ENCODE measurements at regions not wholly inside any gene's neighbourhood (a gene's known extent, or its start where the extent isn't known, plus 50 kb on each side); places are given as distances from the start of the nearest gene placed in this dataset.
"Not testable (repeated sequence)": the region's sequence is repeated elsewhere in the genome, so short reads cannot be mapped to it uniquely, and the experiment has no call there.

GRCh38 chr4:20124317-20125026 lies 127.2 kb upstream of the SLIT2 start:
- no peak for DNase-seq (ENCODE audit: low spot score)

DNA sequence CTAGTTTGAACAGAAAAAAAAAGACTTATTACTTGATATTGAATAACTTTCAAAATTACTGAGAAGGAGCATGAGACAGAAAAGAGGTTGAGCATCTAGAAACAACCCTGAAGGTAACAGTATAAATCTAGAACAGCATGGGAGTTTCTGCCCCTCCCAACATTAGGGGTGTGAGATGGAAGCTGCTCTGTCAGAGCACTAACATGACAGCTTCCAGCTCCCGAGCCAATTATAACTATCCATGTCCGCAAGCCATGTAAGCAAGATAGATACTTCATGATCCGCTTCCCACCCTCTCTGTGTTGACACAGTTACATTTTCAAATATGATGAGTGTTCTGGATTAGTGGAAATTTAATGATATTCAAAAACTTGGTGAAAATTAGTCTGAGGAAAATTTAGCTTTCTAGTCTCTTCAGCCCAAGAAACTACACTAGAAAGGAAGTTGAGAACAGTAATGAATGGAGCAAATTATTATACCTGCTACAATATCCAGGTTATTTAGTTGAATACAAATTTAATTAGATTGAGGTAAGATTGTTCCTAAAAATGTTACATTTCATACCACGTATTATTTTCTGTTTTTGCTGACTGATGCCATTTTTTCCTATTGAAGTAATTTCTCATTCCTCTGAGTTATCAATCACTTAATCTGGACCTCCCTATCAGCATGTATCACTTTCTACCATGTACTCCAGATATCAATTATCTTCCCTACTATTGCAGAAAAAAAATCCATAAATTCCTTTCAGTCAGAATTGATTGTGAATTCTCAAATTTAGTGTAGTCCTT lies 129.3 kb upstream of the SLIT2 start:
- DNase-seq (ENCODE audit: low spot score), result no peak

GRCh38 chr4:20119141-20119540 lies 132.6 kb upstream of the SLIT2 start:
- no peak for DNase-seq (ENCODE audit: low spot score)

- DNase-seq (ENCODE audit: low spot score), result no peak
Observed at GRCh38 chr4:20109391-20109790, 142.3 kb upstream of the SLIT2 start.

DNA sequence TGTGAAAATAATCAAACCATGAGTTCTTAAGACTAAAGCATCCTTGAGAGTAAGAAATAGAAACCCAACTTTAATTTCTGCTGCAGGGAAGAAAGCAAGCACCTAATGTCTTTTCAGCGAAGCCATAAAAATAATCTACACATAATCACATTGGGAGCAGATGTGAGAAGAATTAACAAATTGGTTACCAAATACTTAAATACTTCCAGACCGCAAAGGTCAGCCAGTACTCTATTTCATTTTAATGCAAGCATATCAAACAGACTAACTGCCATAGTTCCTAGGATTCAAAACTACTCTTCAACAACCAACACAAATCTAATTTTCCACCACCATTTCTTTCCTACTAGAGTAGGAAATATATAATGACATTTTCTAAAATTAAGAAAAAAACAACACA lies 144.8 kb upstream of the SLIT2 start:
- DNase-seq (ENCODE audit: low spot score), result no peak

DNA sequence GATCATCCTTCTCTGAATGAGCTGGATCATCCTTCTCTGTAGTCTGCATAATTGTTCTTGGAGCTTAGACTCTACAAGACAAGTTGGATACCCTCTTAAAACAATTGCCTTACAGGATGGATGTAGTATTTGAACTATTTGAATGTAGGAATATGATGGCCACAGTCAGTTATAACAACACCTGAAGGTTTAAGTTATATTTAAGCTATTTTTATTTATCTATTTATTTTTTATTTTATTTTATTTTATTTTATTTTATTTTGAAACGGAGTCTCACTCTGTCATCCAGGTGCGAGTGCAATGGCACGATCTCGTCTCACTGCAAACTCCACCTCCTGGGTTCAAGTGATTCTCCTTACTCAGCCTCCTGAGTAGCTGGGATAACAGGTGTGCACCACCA lies 149.9 kb upstream of the SLIT2 start:
- no peak for DNase-seq (ENCODE audit: low spot score)

GRCh38 chr4:20096911-20097310 lies 154.8 kb upstream of the SLIT2 start:
- DNase-seq (ENCODE audit: low spot score), result no peak

- no peak for DNase-seq (ENCODE audit: low spot score)
Observed at GRCh38 chr4:20095805-20096541, 155.7 kb upstream of the SLIT2 start.

DNA sequence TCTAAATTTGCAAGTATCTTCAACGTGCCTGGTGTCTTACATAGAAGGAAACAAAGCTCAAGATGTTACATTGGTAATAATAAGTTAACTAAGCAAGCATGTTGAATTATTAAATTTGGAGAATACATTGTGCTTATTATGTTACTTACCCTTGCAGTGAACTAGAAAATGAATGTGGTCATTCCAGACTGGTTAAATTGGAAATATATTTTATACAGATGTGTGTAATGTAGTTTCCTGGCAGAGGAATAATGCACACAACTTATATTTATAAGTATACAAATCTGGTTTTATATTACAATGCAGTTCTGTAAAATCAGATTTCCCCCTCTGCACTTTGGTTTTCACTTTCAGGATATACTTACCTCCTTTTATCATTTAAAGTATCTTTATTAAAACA lies 159.9 kb upstream of the SLIT2 start:
- no peak for DNase-seq (ENCODE audit: low spot score)

- DNase-seq (ENCODE audit: low spot score), result no peak
Observed at GRCh38 chr4:20087522-20087911, 164.2 kb upstream of the SLIT2 start.

- DNase-seq (ENCODE audit: low spot score), result no peak
Observed at GRCh38 chr4:20086799-20087521, 164.7 kb upstream of the SLIT2 start.

GRCh38 chr4:20086067-20086798 lies 165.5 kb upstream of the SLIT2 start:
- no peak for DNase-seq (ENCODE audit: low spot score)

DNA sequence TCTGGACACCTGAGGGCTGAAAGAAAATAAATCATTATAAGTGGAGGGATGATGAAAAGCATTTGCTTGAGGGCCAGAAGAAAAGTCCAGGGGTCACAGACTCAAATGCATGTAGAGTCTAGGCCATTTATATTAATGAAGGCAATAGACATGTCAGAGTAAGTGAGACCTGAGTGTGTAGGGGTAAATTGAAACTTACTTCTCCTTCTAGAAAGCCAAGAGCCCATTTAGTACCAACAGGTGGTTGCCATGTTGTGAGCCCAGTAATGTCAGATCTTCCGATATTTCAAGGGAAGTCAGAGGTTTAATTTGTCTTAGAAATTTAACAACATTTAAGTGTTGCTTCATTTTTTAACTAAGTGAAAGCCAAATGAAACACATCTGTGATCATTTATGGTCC lies 166.1 kb upstream of the SLIT2 start:
- no peak for DNase-seq (ENCODE audit: low spot score)

- no peak for DNase-seq (ENCODE audit: low spot score)
Observed at GRCh38 chr4:20085156-20085555, 166.5 kb upstream of the SLIT2 start.

GRCh38 chr4:20084488-20084887 lies 167.2 kb upstream of the SLIT2 start:
- DNase-seq (ENCODE audit: low spot score), result no peak

GRCh38 chr4:20078644-20079043 lies 173.1 kb upstream of the SLIT2 start:
- DNase-seq (ENCODE audit: low spot score), result no peak

GRCh38 chr4:20075248-20075871 lies 176.3 kb upstream of the SLIT2 start:
- DNase-seq (ENCODE audit: low spot score), result no peak

GRCh38 chr4:20074450-20074849 lies 177.3 kb upstream of the SLIT2 start:
- DNase-seq (ENCODE audit: low spot score), result no peak

- no peak for DNase-seq (ENCODE audit: low spot score)
Observed at GRCh38 chr4:20065952-20066351, 185.8 kb upstream of the SLIT2 start.

DNA sequence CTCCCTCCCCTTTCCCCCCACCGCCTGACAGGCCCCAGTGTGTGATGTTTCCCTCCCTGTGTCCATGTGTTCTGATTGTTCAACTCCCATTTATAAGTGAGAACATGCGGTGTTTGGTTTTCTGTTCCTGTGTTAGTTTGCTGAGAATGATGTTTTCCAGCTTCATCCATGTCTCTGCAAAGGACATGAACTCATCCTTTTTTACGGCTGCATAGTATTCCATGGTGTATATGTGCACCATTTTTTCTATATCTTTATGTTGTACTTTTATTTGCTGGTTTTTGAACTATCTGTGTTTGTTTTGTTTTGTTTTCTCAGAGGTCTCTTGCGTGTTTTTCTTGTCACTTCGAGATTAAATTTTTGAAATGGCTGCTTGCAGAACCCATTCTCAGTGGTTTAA lies 188.8 kb upstream of the SLIT2 start:
- not testable (repeated sequence) for DNase-seq (ENCODE audit: low spot score)

GRCh38 chr4:20062054-20062453 lies 189.7 kb upstream of the SLIT2 start:
- DNase-seq (ENCODE audit: low spot score), result no peak

All from HT-29 (cell line).